Upper lobe of right lung (tissue), 1 donor: ENCODE measurements at regions not wholly inside any gene's neighbourhood (a gene's known extent, or its start where the extent isn't known, plus 50 kb on each side); places are given as distances from the start of the nearest gene placed in this dataset.

Source experiments
- ATAC-seq: fragments of 200-7000 bp; cut with Tn5 transposase; one replicate; pipeline ENCODE4 v1.9.1; 2020; ENCODE audit warnings: mild to moderate bottlenecking, moderate library complexity
- DNase-seq: peaks from one replicate; pipeline ENCODE4 v3.0.0-alpha.2; 2020
- H3K27ac ChIP-seq: fragments of 200-600 bp; one replicate; pipeline ENCODE4 v1.8.0; 2022
- H3K27me3 ChIP-seq: fragments of 200-600 bp; one replicate; pipeline ENCODE4 v1.8.0; 2022; ENCODE audit warnings: mild to moderate bottlenecking
- H3K36me3 ChIP-seq: fragments of 200-600 bp; one replicate; pipeline ENCODE4 v1.8.0; 2022
- H3K4me1 ChIP-seq: fragments of 200-600 bp; one replicate; pipeline ENCODE4 v1.8.0; 2022
- H3K4me3 ChIP-seq: fragments of 200-600 bp; one replicate; pipeline ENCODE4 v1.8.0; 2022; ENCODE audit warnings: mild to moderate bottlenecking
- H3K9me3 ChIP-seq: fragments of 200-600 bp; one replicate; pipeline ENCODE4 v1.8.0; 2022
- intact Hi-C: fragments of 100-400 bp; cut with DNase I; formaldehyde crosslinking; loops from one replicate; pipeline ENCODE4 v1.11.0; 2022
- TF ChIP-seq, protein P1 (sequence below): fragments of 200-600 bp; IDR thresholded peaks from one replicate; pipeline ENCODE4 v1.8.0; 2022; ENCODE audit warnings: antibody characterized with exemption
- donor health status: DM: no; HTN: yes; CAD: no; lungs with severe emphysema.

DNA sequence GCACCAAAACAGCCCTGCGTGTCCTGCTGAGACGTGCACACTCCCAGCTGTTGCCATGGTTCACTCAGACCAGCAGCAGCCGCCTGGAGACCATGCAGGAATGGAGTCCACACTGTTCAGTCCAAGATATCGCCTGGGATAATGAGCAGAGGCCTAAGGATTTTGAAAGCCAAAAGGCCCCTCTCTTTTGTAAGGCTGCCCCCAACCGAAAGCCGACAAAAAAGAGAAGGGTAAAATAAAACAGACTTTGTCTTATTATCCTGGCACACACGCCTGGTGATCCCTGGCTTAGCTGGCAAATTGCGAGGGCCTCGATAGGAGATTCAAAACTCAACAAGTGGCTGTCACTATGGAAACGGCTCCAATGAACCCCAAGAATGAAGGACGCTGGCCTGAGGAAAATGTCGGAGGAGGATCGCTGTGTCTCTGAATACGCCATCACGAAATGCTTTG, 263.6 kb downstream of the SKIDA1 start:
- TF ChIP-seq, protein P1, sequence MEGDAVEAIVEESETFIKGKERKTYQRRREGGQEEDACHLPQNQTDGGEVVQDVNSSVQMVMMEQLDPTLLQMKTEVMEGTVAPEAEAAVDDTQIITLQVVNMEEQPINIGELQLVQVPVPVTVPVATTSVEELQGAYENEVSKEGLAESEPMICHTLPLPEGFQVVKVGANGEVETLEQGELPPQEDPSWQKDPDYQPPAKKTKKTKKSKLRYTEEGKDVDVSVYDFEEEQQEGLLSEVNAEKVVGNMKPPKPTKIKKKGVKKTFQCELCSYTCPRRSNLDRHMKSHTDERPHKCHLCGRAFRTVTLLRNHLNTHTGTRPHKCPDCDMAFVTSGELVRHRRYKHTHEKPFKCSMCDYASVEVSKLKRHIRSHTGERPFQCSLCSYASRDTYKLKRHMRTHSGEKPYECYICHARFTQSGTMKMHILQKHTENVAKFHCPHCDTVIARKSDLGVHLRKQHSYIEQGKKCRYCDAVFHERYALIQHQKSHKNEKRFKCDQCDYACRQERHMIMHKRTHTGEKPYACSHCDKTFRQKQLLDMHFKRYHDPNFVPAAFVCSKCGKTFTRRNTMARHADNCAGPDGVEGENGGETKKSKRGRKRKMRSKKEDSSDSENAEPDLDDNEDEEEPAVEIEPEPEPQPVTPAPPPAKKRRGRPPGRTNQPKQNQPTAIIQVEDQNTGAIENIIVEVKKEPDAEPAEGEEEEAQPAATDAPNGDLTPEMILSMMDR: no peak
- intact Hi-C loops: no loop called here
- H3K27me3 ChIP-seq: no peaks in the 10 kb centered on the region
- ATAC-seq: no peak
- H3K4me3 ChIP-seq: no peak overlapping the region
- no peaks in the 10 kb centered on the region for H3K36me3 ChIP-seq
- no peak for DNase-seq
- H3K9me3 ChIP-seq: no peaks in the 10 kb centered on the region
- H3K4me1 ChIP-seq: peaks cover 3% of the 10 kb centered on the region
- H3K27ac ChIP-seq: peak overlapping the region; percentile 17

DNA sequence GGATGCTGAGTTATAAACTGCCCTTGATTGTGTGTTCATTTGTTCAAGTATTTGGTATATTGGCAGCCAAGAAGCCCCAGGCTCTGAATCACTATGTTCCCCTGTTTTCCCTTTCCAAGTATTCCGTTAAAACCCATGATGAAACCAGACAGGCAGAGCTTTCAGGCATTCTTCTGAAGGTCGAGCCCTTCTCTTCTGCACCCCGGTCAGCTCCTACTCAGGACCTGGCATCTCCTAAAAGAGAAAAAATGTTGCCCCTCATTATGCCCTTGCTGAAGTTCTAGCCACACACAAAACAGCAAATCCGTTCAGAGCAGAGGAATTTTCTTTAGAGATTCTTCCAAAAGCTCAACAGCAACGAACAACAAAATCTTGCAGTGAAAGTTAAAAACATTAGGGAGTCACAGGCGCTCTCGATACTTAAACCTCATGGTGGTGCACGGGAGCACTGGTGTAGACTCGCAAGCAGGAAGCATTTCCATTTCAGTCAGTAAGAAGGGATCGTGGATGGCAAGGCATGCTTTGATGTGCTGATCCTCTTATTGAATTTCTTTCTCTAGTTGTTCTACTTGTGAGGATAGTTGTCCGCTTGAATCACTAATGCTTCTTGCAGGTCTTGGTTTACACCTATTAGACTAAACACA, 264.9 kb downstream of the SKIDA1 start:
- H3K36me3 ChIP-seq: no peaks in the 10 kb centered on the region
- TF ChIP-seq, protein P1: no peak
- no peaks in the 10 kb centered on the region for H3K27me3 ChIP-seq
- H3K9me3 ChIP-seq: no peaks in the 10 kb centered on the region
- H3K4me3 ChIP-seq: no peak overlapping the region
- intact Hi-C loops: no loop called here
- ATAC-seq (no peak), DNase-seq (no peak)
- peak overlapping the region; percentile 48 for H3K27ac ChIP-seq
- H3K4me1 ChIP-seq: peaks cover 3% of the 10 kb centered on the region

DNA sequence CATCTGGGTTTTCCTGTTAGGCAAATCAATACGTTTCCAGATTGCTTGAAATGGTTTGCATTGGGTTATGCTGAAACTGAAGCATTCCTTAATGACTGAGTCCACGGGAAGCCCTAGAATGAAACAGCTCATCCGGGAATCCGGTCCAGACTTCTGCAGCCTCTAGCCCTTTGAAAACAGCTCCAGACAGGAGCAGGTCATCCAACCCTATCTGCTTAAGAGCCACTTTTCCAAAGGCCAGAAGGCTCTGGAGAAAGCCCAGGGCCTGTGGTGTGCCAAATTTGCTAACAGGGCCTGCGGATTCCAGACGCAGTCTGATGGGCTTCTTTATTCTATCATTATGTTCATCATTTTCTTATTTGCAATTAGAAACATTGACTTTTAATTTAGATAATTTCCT, 265.4 kb downstream of the SKIDA1 start:
- DNase-seq (no peak), ATAC-seq (no peak)
- Histone ChIP-seq H3K4me1 (no peaks in the 10 kb centered on the region), H3K27me3 (no peaks in the 10 kb centered on the region), H3K9me3 (no peaks in the 10 kb centered on the region), H3K4me3 (no peak overlapping the region), H3K27ac (peak overlapping the region; percentile 24), H3K36me3 (no peaks in the 10 kb centered on the region)
- intact Hi-C loops: no loop called here
- TF ChIP-seq, protein P1: no peak

DNA sequence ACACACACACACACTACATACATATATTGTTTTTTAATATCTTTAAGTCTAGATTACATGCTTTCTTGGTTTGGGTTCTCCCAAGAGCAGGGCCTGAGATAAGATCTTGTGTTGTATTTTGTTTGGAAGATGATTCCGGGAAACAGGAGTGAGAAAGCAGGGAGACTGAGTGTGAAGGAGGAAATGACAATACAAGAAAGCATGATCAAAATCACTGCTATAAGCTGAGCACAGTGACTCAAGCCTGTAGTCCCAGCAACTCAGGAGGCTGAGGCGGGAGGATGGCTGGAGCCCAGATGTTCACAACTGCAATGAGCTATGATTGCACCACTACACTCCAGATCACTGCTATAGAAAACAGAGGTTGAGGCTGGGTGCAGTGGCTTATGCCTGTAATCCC, 267.6 kb downstream of the SKIDA1 start:
- no peaks in the 10 kb centered on the region for H3K27me3 ChIP-seq
- intact Hi-C loops: no loop called here
- no peaks in the 10 kb centered on the region for H3K9me3 ChIP-seq
- no peak for DNase-seq
- H3K4me1 ChIP-seq: no peaks in the 10 kb centered on the region
- H3K36me3 ChIP-seq: no peaks in the 10 kb centered on the region
- no peak for ATAC-seq
- TF ChIP-seq, protein P1: no peak
- H3K27ac ChIP-seq: no peak overlapping the region
- no peak overlapping the region for H3K4me3 ChIP-seq

DNA sequence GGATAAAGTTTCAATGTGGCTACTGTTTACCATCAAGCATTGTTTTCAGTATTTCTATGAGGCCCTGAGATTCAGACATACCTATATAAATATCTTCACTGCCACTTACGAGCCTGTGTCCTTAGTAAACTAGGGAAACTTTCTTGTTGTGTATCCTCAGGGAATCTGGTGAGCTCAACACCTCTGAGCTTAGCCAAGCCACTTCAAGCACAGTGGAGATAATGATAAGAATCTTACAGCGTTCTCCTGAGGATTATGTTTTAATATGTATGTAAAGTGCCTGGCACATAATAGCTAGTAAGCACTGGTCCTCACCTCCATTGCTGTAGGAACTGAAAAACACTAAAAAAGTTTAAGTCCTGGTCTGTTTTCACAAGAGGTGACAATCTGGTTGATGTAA, 268.3 kb downstream of the SKIDA1 start:
- Histone ChIP-seq H3K4me1 (no peaks in the 10 kb centered on the region), H3K4me3 (no peak overlapping the region), H3K36me3 (no peaks in the 10 kb centered on the region), H3K9me3 (no peaks in the 10 kb centered on the region), H3K27me3 (no peaks in the 10 kb centered on the region), H3K27ac (no peak overlapping the region)
- TF ChIP-seq, protein P1: no peak
- DNase-seq (no peak), ATAC-seq (no peak)
- intact Hi-C loops: no loop called here

DNA sequence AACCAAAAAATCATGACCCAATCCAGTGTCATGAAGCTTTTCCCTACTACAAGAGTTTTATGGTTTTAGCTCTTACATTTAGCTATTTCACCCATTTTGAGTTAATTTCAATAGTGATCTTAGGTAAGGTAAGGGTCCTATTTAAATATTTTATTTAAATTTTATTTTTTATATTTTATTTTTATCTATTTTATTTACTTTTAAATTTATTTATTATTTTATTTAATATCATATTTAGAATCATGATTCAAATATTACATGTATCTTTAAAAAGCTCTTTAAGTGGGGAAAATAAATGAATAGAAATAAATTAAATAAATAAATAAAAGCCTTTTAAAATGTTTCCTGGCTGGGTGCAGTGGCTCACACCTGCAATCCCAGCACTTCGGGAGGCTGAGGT, 276.0 kb downstream of the SKIDA1 start:
- H3K4me1 ChIP-seq: no peaks in the 10 kb centered on the region
- no peak for ATAC-seq
- no peaks in the 10 kb centered on the region for H3K36me3 ChIP-seq
- no peak overlapping the region for H3K27ac ChIP-seq
- no peak for DNase-seq
- intact Hi-C loops: no loop called here
- TF ChIP-seq, protein P1: no peak
- H3K4me3 ChIP-seq: no peak overlapping the region
- no peaks in the 10 kb centered on the region for H3K9me3 ChIP-seq
- H3K27me3 ChIP-seq: no peaks in the 10 kb centered on the region
